GM21381 (cell line): ENCODE measurements at regions not wholly inside any gene's neighbourhood (a gene's known extent, or its start where the extent isn't known, plus 50 kb on each side); places are given as distances from the start of the nearest gene placed in this dataset.

Source experiments
- ATAC-seq: cut with Tn5 transposase; IDR thresholded peaks from one replicate; pipeline ENCODE4 v1.9.1; 2021; ENCODE audit warnings: mild to moderate bottlenecking, moderate library complexity; ENCODE audit not compliant: unreplicated experiment

- no peak for ATAC-seq
These were observed 208.4 kb upstream of the TCERG1L start for GRCh38 chr10:131519723-131520605.

- ATAC-seq, result no peak
These were observed 220.0 kb upstream of the TCERG1L start for GRCh38 chr10:131531265-131532190.

GRCh38 chr10:131532291-131532690, 220.8 kb upstream of the TCERG1L start:
- ATAC-seq, result no peak

GRCh38 chr10:131532745-131533341, 221.3 kb upstream of the TCERG1L start:
- no peak for ATAC-seq

- ATAC-seq, result no peak
These were observed 222.5 kb upstream of the TCERG1L start for GRCh38 chr10:131533846-131534526.

- ATAC-seq, result no peak
These were observed 223.3 kb upstream of the TCERG1L start for GRCh38 chr10:131534836-131535235.

GRCh38 chr10:131536676-131537075, 225.2 kb upstream of the TCERG1L start:
- ATAC-seq, result no peak

- no peak for ATAC-seq
These were observed 225.8 kb upstream of the TCERG1L start for GRCh38 chr10:131537281-131537680.

- no peak for ATAC-seq
These were observed 233.0 kb upstream of the TCERG1L start for GRCh38 chr10:131544495-131544894.

GRCh38 chr10:131546086-131546810, 234.7 kb upstream of the TCERG1L start:
- no peak for ATAC-seq

- ATAC-seq, result no peak
These were observed 235.7 kb upstream of the TCERG1L start for GRCh38 chr10:131547129-131547799.

- ATAC-seq, result no peak
These were observed 236.7 kb upstream of the TCERG1L start for GRCh38 chr10:131548176-131548575.

GRCh38 chr10:131549116-131549515, 237.6 kb upstream of the TCERG1L start:
- ATAC-seq, result no peak

- ATAC-seq, result no peak
These were observed 241.6 kb upstream of the TCERG1L start for GRCh38 chr10:131553121-131553520.

GRCh38 chr10:131553581-131553980, 242.1 kb upstream of the TCERG1L start:
- no peak for ATAC-seq

GRCh38 chr10:131554821-131555220, 243.3 kb upstream of the TCERG1L start:
- ATAC-seq, result no peak

- ATAC-seq, result no peak
These were observed 243.9 kb upstream of the TCERG1L start for GRCh38 chr10:131555406-131555805.

- no peak for ATAC-seq
These were observed 244.8 kb upstream of the TCERG1L start for GRCh38 chr10:131556061-131556896.
